ENCODE measurements at regions not wholly inside any gene's neighbourhood (a gene's known extent, or its start where the extent isn't known, plus 50 kb on each side); places are given as distances from the start of the nearest gene placed in this dataset.

GRCh38 chrX:13428053-13428786 is 108.4 kb upstream of the ATXN3L start:
- TF ChIP-seq CTCF (IDR thresholded peaks at IDR 0.05) (no peak), POLR2A (IDR thresholded peaks at IDR 0.05) (no peak)
